ENCODE measurements at regions not wholly inside any gene's neighbourhood (a gene's known extent, or its start where the extent isn't known, plus 50 kb on each side); places are given as distances from the start of the nearest gene placed in this dataset.
A peak's percentile ranks its signal among the peaks of the same experiment; 100 is the strongest.

DNA sequence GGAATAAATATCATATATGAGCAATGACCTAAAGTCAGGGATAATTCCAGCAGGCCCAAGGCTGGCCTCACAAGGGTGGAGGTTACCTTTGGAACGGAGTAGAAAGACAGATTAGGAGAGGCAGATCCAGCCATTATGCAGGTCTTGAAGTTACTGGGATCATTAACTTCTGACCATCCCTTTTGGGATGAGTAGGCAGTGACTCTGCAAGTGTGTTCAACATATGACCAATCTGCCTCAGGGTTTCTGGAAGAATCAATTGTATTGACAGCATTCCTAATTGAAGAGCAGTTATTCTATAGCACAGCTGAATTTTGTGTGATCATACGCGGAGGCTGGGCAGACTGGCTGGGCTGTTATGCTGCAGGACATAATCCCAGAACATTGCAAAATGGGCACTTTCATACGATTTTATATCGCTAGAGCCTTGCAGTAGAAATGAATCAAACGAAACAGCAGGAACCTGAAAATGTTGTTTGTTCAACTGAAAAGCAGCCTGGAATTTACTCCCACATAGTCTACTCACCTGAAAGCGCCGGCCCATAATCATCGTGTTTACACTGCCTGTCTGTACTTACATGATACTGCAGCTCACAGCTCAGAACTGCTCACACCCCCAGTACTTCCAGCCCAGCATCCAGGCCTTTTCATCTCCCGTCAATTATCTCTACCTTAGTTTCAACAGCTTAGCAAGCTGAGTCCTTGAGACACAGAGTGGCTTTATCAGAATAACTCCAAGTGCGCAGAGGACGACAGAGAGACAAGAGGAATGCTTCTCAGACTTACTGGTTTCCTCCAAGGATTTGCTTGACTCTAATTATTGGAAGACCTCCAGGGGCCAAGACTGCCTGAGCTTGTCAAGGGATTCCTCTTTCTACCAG lies 556.1 kb downstream of the EFNB2 start:
- no peak for DNase-seq (ENCODE audit: low spot score)

GRCh38 chr13:105974380-105974779 lies 561.1 kb downstream of the EFNB2 start:
- DNase-seq (ENCODE audit: low spot score): no peak

DNA sequence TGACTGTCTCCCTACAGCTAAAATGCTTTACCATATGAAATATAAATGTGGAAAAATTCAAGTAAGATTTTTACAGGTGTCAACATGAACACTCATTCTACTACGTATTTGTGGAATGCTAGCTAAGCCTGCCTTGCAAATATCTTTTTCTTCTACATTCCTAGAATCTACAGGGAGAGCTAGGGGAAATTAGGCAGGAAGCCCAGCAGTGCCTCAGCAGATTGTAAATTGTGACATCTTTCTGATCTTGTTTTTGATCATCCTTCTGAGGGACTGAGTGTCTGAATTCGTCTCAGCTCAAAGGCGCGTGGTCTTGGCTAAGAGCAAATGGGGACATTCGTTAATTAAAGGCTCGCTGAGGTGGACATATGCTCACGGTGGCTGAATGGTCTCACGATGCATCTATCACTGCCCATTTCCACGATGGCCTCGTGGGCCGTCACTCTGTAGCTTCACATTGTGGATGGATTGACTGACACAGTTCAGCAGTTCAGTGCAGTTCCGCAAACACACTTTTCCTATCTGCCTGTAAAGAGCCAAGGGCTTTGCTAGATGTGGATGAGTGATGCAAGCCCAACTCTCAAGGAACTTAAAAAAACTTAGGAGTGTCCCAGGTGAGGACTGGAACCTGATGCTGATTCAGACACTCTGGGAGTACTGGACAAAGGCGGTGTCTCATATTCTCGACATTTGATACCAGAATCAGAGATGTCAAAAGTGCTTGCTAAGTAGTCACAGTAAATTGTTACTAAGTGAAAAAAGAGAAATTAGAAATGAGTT lies 562.5 kb downstream of the EFNB2 start:
- peak; percentile 13 for DNase-seq (ENCODE audit: low spot score)

DNA sequence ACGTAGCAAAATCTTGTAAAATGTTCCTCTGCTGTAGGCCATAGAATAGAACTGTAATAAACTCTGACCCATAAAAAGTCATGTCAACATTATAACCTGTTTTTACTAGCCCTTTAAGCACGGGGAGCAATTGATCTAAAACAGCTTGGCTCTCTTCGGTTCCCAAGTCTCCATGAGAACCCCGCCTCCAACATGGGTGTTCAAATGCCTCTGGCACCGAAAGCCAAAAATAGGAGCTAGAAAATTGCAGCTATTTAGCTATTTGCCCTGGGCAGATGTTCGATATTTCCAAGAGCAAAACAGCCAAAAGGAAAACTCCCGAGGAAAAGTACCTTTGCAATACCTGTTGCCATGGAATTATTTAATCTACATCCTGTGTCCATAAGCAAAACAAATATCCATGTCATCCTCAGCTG lies 563.1 kb downstream of the EFNB2 start:
- no peak for DNase-seq (ENCODE audit: low spot score)

DNA sequence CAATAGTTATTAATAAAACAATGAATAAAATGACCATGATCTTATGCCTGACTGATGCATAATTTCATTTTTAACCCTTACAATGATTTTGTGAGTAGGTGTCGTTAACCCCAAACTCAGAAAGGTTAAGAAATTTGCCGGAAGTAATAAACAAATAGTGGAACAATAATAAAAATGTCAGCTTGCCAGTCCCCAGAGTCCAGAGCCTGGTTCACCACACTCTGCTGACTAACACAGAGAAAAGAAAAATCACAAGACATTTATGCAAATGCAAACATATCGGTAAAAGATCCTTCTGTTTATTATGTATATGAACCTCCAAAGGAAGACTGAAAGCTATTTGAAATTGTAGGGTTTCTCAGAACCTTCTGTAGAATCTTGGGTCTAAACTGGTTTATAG lies 563.7 kb downstream of the EFNB2 start:
- DNase-seq (ENCODE audit: low spot score): no peak

- DNase-seq (ENCODE audit: low spot score): no peak
Observed at GRCh38 chr13:105971312-105971711, 564.1 kb downstream of the EFNB2 start.

DNA sequence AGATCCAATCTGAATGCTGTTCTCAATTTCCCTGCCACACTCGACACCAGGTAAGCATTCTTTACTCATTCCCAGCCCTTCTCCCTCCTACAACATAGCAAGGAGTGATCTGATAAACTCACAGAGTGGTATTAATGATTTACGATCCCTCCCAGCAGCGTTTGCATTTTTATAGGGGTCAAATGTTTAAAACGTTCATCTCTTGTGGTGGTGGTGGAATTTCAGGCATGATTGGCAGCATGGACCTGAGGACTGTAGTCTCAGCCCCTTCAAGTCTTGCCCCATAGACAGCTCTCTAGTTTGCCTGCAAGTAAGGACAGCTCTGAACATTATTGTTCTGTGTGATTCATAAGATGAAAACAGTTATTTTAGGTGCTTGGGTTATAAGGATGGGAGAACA lies 565.7 kb downstream of the EFNB2 start:
- DNase-seq (ENCODE audit: low spot score): no peak

DNA sequence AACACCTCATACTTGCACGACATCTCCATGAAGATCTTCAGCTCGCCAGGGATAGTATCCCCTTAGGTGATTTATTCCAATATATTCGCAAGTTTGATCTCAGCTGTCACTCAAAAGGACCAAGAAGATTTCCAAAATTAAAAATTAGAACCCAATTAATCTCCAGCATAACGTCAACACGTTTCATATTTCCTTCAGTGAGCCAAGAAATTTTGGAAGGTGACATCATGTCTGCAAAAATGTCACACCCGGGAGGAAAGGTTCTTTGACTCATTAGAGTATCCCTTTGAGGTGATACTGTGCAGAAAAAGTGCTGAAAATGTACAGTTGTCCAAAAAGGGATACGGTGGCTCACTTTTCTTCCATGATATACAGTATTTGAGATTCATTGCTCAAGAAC lies 569.6 kb downstream of the EFNB2 start:
- no peak for DNase-seq (ENCODE audit: low spot score)

DNA sequence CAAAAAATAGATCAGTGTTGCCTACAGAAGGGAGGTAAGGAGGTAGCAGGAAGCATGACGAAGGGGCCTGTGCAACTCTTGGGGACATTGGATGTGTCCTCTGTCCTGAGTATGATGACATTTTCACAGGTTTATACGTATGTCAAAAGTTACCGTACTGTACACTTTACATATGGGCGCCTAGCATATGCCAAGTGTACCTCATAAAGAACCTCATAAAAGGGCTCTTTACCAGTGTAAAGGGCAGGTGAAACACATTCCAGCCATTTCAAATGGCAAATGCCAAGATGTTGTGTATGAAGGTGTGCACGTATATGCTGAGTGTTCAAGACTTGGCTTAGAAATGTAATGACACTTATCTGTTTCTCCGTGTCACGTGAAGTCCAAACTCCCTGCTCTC lies 573.4 kb downstream of the EFNB2 start:
- no peak for DNase-seq (ENCODE audit: low spot score)

GRCh38 chr13:105961438-105961837 lies 574.0 kb downstream of the EFNB2 start:
- DNase-seq (ENCODE audit: low spot score): no peak

DNA sequence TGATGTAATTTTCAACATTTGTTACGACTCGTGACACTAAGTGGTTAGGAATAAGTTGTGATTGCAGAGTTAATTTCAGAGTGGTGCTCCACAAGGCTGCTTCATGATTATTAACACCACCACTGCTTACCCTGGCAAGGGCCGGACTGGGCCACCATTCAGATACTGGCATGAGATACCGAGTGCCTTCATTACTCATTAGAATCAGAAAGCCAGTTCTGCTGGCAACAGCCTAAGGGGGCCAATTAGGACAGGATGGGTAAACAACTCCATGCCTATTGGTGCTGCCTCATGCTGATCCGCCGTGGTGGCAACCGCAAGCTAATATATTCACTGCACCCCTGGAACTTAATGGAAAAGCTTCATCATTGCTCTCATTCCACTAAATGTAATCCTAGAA lies 575.1 kb downstream of the EFNB2 start:
- DNase-seq (ENCODE audit: low spot score): peak; percentile 95

GRCh38 chr13:105959876-105960275 lies 575.6 kb downstream of the EFNB2 start:
- DNase-seq (ENCODE audit: low spot score): no peak

GRCh38 chr13:105957769-105958438 lies 577.6 kb downstream of the EFNB2 start:
- no peak for DNase-seq (ENCODE audit: low spot score)

- peak; percentile 92 for DNase-seq (ENCODE audit: low spot score)
Observed at GRCh38 chr13:105956921-105957320, 578.5 kb downstream of the EFNB2 start.

GRCh38 chr13:105952973-105953290 lies 582.5 kb downstream of the EFNB2 start:
- no peak for DNase-seq (ENCODE audit: low spot score)

- DNase-seq (ENCODE audit: low spot score): no peak
Observed at GRCh38 chr13:105952233-105952972, 583.1 kb downstream of the EFNB2 start.

DNA sequence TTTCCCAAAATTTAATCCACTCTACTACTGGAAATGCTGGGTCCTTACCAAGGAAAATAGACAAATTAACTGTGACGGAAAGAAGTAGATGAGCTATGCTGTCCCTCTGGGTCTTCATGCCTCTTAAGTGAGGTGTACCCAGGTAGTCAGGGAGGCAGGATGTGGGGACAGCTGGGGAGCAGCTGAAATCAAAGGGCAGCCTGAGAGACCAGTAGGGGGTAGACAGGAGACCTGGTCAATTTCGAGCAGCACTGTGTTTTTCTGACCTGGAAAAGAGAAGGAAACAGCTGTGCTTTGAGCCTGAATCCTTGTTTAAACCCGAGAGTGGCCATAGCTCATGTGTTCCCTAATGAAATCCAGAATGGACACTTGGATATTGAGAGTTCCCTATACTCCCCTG lies 587.3 kb downstream of the EFNB2 start:
- no peak for DNase-seq (ENCODE audit: low spot score)

- DNase-seq (ENCODE audit: low spot score): no peak
Observed at GRCh38 chr13:105940882-105941281, 594.6 kb downstream of the EFNB2 start.

DNA sequence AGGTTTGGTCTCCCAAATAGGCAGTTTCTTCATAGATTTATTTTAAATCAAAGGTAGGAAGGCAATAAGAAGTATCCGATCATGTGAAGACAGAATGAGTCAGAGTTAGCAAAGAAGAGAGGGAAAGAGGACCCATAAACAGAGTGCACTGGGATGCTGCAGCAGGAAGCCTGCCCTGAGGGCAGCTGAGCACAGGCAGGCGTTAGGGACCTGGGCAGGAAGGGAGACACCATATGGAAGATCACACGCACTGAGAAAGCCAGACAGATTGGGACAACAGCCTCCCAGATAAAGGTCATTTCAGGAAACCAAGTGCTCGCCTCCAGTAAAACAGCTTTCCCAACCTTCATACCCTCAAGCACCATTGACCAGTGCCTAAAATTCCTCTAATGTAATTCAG lies 598.0 kb downstream of the EFNB2 start:
- peak; percentile 54 for DNase-seq (ENCODE audit: low spot score)

GRCh38 chr13:105936816-105937215 lies 598.6 kb downstream of the EFNB2 start:
- no peak for DNase-seq (ENCODE audit: low spot score)

- no peak for DNase-seq (ENCODE audit: low spot score)
Observed at GRCh38 chr13:105929505-105929904, 606.0 kb downstream of the EFNB2 start.

DNA sequence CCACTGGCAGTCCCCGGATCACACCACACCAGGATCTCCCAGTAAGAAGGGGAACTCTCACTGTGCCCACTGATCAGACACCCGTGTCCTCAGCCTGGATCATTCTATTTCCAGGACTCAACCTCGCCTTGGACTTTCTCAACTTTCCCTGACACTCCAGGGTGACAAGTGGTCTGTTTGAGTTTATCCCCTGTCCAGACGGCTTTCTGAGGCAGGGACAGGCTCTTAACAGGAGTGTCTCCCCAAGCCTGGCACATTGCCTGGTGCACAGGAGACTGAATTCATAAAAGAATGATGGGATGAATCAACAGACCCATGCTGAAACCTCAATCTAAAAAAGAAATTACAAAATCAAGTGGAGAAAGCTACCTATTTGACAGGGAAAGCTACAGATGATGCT lies 606.6 kb downstream of the EFNB2 start:
- DNase-seq (ENCODE audit: low spot score): no peak

All from cerebellar cortex (tissue), 1 donor.